ENCODE measurements at regions not wholly inside any gene's neighbourhood (a gene's known extent, or its start where the extent isn't known, plus 50 kb on each side); places are given as distances from the start of the nearest gene placed in this dataset.

DNA sequence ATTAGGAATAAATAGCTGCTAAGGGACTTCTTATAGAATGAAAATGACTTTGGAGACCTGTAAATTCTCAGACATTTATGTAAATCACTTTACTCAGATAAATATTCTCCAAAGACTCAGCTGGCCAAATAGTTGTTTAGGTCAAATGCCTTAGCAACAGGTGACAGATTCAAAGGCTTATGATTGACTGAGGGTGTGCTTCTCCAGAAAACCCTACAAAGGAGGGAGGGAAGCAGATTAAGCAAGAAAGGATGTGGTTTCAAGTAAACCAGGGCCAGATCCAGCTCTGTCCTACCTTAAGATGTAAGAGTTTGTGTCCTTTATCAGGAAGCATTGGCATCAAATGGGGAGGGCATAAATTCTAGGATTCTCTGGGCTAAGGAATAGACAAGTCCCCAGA, 433.0 kb downstream of the TLE1 start:
- H3K36me3 ChIP-seq (ENCODE audit: control insufficient read depth in 3 of 3, insufficient read depth in 3 of 3, low read length in 3 of 3): no peaks in the 10 kb centered on the region
- H3K4me3 ChIP-seq (ENCODE audit: low read length in 3 of 3): no peak overlapping the region
- no peak overlapping the region for H3K27ac ChIP-seq (ENCODE audit: low read depth, low read length)
- H3K9ac ChIP-seq (ENCODE audit: low read depth in 1 of 3, low read length in 3 of 3): no peak overlapping the region
- no peaks in the 10 kb centered on the region for H3K9me3 ChIP-seq (ENCODE audit: control insufficient read depth in 3 of 3, low read length in 3 of 3)
- no peaks in the 10 kb centered on the region for H3K27me3 ChIP-seq (ENCODE audit: control insufficient read depth in 3 of 3, insufficient read depth in 3 of 3, low read length in 3 of 3)
- no peaks in the 10 kb centered on the region for H3K4me1 ChIP-seq (ENCODE audit: control insufficient read depth in 3 of 3, insufficient read depth in 3 of 3, low read length in 3 of 3)

GRCh38 chr9:81250606-81251005, 438.7 kb downstream of the TLE1 start:
- H3K36me3 ChIP-seq (ENCODE audit: control insufficient read depth in 3 of 3, insufficient read depth in 3 of 3, low read length in 3 of 3): no peaks in the 10 kb centered on the region
- no peak overlapping the region for H3K9ac ChIP-seq (ENCODE audit: low read depth in 1 of 3, low read length in 3 of 3)
- H3K4me1 ChIP-seq (ENCODE audit: control insufficient read depth in 3 of 3, insufficient read depth in 3 of 3, low read length in 3 of 3): no peaks in the 10 kb centered on the region
- no peak overlapping the region for H3K27ac ChIP-seq (ENCODE audit: low read depth, low read length)
- no peaks in the 10 kb centered on the region for H3K27me3 ChIP-seq (ENCODE audit: control insufficient read depth in 3 of 3, insufficient read depth in 3 of 3, low read length in 3 of 3)
- peaks cover 0 to 2% (median 0%) of the 10 kb centered on the region in 3 donors for H3K9me3 ChIP-seq (ENCODE audit: control insufficient read depth in 3 of 3, low read length in 3 of 3)
- H3K4me3 ChIP-seq (ENCODE audit: low read length in 3 of 3): no peak overlapping the region

DNA sequence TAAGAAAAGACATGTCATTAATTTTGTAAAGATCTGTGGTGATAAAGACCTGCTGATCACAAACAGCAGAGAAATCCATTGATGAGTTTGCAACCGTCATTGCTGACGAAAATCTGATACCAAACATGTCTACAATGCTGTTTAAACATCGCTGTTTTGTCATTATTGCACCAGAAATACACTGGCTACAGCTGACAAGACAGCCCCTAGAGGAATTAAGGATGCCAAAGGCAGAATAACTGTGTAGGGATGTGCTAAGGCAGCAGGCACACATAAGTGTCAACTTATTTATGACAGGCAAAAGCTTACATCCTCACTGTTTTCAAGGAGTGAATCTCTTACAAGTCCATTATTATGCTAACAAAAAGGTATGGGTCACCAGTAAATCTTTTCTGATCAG, 439.3 kb downstream of the TLE1 start:
- Histone ChIP-seq H3K27me3 (ENCODE audit: control insufficient read depth in 3 of 3, insufficient read depth in 3 of 3, low read length in 3 of 3) (no peaks in the 10 kb centered on the region), H3K4me1 (ENCODE audit: control insufficient read depth in 3 of 3, insufficient read depth in 3 of 3, low read length in 3 of 3) (no peaks in the 10 kb centered on the region), H3K36me3 (ENCODE audit: control insufficient read depth in 3 of 3, insufficient read depth in 3 of 3, low read length in 3 of 3) (no peaks in the 10 kb centered on the region), H3K4me3 (ENCODE audit: low read length in 3 of 3) (no peak overlapping the region), H3K9ac (ENCODE audit: low read depth in 1 of 3, low read length in 3 of 3) (no peak overlapping the region), H3K27ac (ENCODE audit: low read depth, low read length) (no peak overlapping the region), H3K9me3 (ENCODE audit: control insufficient read depth in 3 of 3, low read length in 3 of 3) (peaks cover 0 to 2% (median 0%) of the 10 kb centered on the region in 3 donors)

DNA sequence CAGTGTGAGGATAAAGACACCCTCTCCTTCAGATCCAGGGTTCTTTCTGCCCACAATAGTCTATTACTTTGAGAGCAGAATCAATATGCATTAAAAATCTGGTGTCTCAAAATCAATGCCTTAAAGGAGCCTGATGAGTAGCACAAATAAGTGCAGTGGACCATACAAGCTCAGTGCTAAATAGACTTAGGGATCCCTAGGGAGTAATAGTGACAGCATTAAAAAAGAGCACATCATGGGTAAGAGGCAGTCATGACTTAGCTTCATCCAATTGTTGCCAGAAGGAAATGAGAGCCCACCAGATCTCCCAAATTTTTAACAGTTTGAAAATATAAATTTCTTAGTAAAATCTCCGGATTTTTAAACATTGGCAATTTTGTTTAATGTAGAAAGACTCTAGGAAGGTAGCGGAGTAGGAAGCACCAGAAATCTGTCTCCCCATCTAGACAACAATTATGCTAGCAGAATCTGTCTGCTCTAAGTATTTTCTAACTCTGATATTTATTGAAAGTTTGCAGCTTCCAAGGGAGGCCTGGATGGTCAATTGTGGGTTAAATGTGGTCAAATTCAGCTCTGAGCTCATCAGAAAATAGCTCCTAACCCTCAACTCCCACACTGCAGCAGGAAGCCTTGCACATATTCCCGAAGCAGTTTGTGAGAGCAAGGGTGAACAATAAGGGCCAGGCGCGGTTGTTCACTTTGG, 443.9 kb downstream of the TLE1 start:
- Histone ChIP-seq H3K9me3 (ENCODE audit: control insufficient read depth in 3 of 3, low read length in 3 of 3) (peaks cover 0 to 2% (median 0%) of the 10 kb centered on the region in 3 donors), H3K4me1 (ENCODE audit: control insufficient read depth in 3 of 3, insufficient read depth in 3 of 3, low read length in 3 of 3) (no peaks in the 10 kb centered on the region), H3K27me3 (ENCODE audit: control insufficient read depth in 3 of 3, insufficient read depth in 3 of 3, low read length in 3 of 3) (no peaks in the 10 kb centered on the region), H3K27ac (ENCODE audit: low read depth, low read length) (no peak overlapping the region), H3K4me3 (ENCODE audit: low read length in 3 of 3) (no peak overlapping the region), H3K9ac (ENCODE audit: low read depth in 1 of 3, low read length in 3 of 3) (no peak overlapping the region), H3K36me3 (ENCODE audit: control insufficient read depth in 3 of 3, insufficient read depth in 3 of 3, low read length in 3 of 3) (no peaks in the 10 kb centered on the region)

- no peaks in the 10 kb centered on the region for H3K27me3 ChIP-seq (ENCODE audit: control insufficient read depth in 3 of 3, insufficient read depth in 3 of 3, low read length in 3 of 3)
- H3K9me3 ChIP-seq (ENCODE audit: control insufficient read depth in 3 of 3, low read length in 3 of 3): no peaks in the 10 kb centered on the region
- no peaks in the 10 kb centered on the region for H3K4me1 ChIP-seq (ENCODE audit: control insufficient read depth in 3 of 3, insufficient read depth in 3 of 3, low read length in 3 of 3)
- H3K36me3 ChIP-seq (ENCODE audit: control insufficient read depth in 3 of 3, insufficient read depth in 3 of 3, low read length in 3 of 3): no peaks in the 10 kb centered on the region
- H3K4me3 ChIP-seq (ENCODE audit: low read length in 3 of 3): no peak overlapping the region
- no peak overlapping the region for H3K9ac ChIP-seq (ENCODE audit: low read depth in 1 of 3, low read length in 3 of 3)
- H3K27ac ChIP-seq (ENCODE audit: low read depth, low read length): no peak overlapping the region
These were observed 444.7 kb downstream of the TLE1 start for GRCh38 chr9:81244631-81245030.

- no peaks in the 10 kb centered on the region for H3K27me3 ChIP-seq (ENCODE audit: control insufficient read depth in 3 of 3, insufficient read depth in 3 of 3, low read length in 3 of 3)
- no peak overlapping the region for H3K27ac ChIP-seq (ENCODE audit: low read depth, low read length)
- no peak overlapping the region for H3K4me3 ChIP-seq (ENCODE audit: low read length in 3 of 3)
- H3K36me3 ChIP-seq (ENCODE audit: control insufficient read depth in 3 of 3, insufficient read depth in 3 of 3, low read length in 3 of 3): no peaks in the 10 kb centered on the region
- H3K4me1 ChIP-seq (ENCODE audit: control insufficient read depth in 3 of 3, insufficient read depth in 3 of 3, low read length in 3 of 3): no peaks in the 10 kb centered on the region
- no peaks in the 10 kb centered on the region for H3K9me3 ChIP-seq (ENCODE audit: control insufficient read depth in 3 of 3, low read length in 3 of 3)
- H3K9ac ChIP-seq (ENCODE audit: low read depth in 1 of 3, low read length in 3 of 3): no peak overlapping the region
These were observed 446.5 kb downstream of the TLE1 start for GRCh38 chr9:81242866-81243265.

GRCh38 chr9:81239388-81239787, 450.0 kb downstream of the TLE1 start:
- H3K9me3 ChIP-seq (ENCODE audit: control insufficient read depth in 3 of 3, low read length in 3 of 3): no peaks in the 10 kb centered on the region
- H3K36me3 ChIP-seq (ENCODE audit: control insufficient read depth in 3 of 3, insufficient read depth in 3 of 3, low read length in 3 of 3): no peaks in the 10 kb centered on the region
- no peak overlapping the region for H3K27ac ChIP-seq (ENCODE audit: low read depth, low read length)
- H3K27me3 ChIP-seq (ENCODE audit: control insufficient read depth in 3 of 3, insufficient read depth in 3 of 3, low read length in 3 of 3): no peaks in the 10 kb centered on the region
- no peaks in the 10 kb centered on the region for H3K4me1 ChIP-seq (ENCODE audit: control insufficient read depth in 3 of 3, insufficient read depth in 3 of 3, low read length in 3 of 3)
- H3K9ac ChIP-seq (ENCODE audit: low read depth in 1 of 3, low read length in 3 of 3): no peak overlapping the region
- H3K4me3 ChIP-seq (ENCODE audit: low read length in 3 of 3): no peak overlapping the region

GRCh38 chr9:81237565-81238231, 451.6 kb downstream of the TLE1 start:
- no peaks in the 10 kb centered on the region for H3K27me3 ChIP-seq (ENCODE audit: control insufficient read depth in 3 of 3, insufficient read depth in 3 of 3, low read length in 3 of 3)
- H3K27ac ChIP-seq (ENCODE audit: low read depth, low read length): no peak overlapping the region
- H3K9me3 ChIP-seq (ENCODE audit: control insufficient read depth in 3 of 3, low read length in 3 of 3): no peaks in the 10 kb centered on the region
- no peaks in the 10 kb centered on the region for H3K36me3 ChIP-seq (ENCODE audit: control insufficient read depth in 3 of 3, insufficient read depth in 3 of 3, low read length in 3 of 3)
- no peak overlapping the region for H3K9ac ChIP-seq (ENCODE audit: low read depth in 1 of 3, low read length in 3 of 3)
- no peaks in the 10 kb centered on the region for H3K4me1 ChIP-seq (ENCODE audit: control insufficient read depth in 3 of 3, insufficient read depth in 3 of 3, low read length in 3 of 3)
- H3K4me3 ChIP-seq (ENCODE audit: low read length in 3 of 3): no peak overlapping the region

GRCh38 chr9:81234924-81235610, 454.3 kb downstream of the TLE1 start:
- H3K27ac ChIP-seq (ENCODE audit: low read depth, low read length): no peak overlapping the region
- no peaks in the 10 kb centered on the region for H3K4me1 ChIP-seq (ENCODE audit: control insufficient read depth in 3 of 3, insufficient read depth in 3 of 3, low read length in 3 of 3)
- no peaks in the 10 kb centered on the region for H3K9me3 ChIP-seq (ENCODE audit: control insufficient read depth in 3 of 3, low read length in 3 of 3)
- no peak overlapping the region for H3K4me3 ChIP-seq (ENCODE audit: low read length in 3 of 3)
- no peaks in the 10 kb centered on the region for H3K36me3 ChIP-seq (ENCODE audit: control insufficient read depth in 3 of 3, insufficient read depth in 3 of 3, low read length in 3 of 3)
- no peak overlapping the region for H3K9ac ChIP-seq (ENCODE audit: low read depth in 1 of 3, low read length in 3 of 3)
- H3K27me3 ChIP-seq (ENCODE audit: control insufficient read depth in 3 of 3, insufficient read depth in 3 of 3, low read length in 3 of 3): no peaks in the 10 kb centered on the region

DNA sequence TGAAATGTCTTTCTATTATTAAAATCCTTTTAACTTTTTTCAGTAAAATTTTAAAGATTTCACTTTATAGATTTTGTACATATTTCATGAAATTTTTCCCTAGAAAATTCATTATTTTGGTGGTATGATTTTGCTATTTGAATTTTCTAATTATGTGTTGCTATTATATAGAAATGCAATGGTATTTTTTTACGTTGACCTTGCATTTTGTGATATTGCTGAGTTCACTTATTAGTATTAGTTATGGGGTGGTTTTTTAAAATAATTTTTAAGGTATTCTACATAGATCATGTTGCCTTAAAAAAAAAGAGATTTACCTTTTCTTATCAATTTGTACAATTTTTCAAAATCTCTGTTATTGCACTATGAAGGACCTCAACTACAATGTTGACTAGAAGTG, 458.3 kb downstream of the TLE1 start:
- Histone ChIP-seq H3K9ac (ENCODE audit: low read depth in 1 of 3, low read length in 3 of 3) (no peak overlapping the region), H3K4me1 (ENCODE audit: control insufficient read depth in 3 of 3, insufficient read depth in 3 of 3, low read length in 3 of 3) (no peaks in the 10 kb centered on the region), H3K27ac (ENCODE audit: low read depth, low read length) (no peak overlapping the region), H3K4me3 (ENCODE audit: low read length in 3 of 3) (no peak overlapping the region), H3K27me3 (ENCODE audit: control insufficient read depth in 3 of 3, insufficient read depth in 3 of 3, low read length in 3 of 3) (no peaks in the 10 kb centered on the region), H3K9me3 (ENCODE audit: control insufficient read depth in 3 of 3, low read length in 3 of 3) (no peaks in the 10 kb centered on the region), H3K36me3 (ENCODE audit: control insufficient read depth in 3 of 3, insufficient read depth in 3 of 3, low read length in 3 of 3) (no peaks in the 10 kb centered on the region)
